PFSK-1 (cell line): ENCODE measurements at regions not wholly inside any gene's neighbourhood (a gene's known extent, or its start where the extent isn't known, plus 50 kb on each side); places are given as distances from the start of the nearest gene placed in this dataset.

Experiments used
- FOXP2 ChIP-seq: optimal IDR thresholded peaks from 2 replicates; pipeline ENCODE3; 2011; ENCODE audit warnings: borderline replicate concordance, control low read depth, inconsistent platforms; ENCODE audit not compliant: insufficient read depth; ENCODE audit errors: extremely low read length, extremely low read depth
- POLR2AphosphoS5 ChIP-seq: IDR thresholded peaks from 2 replicates; pipeline ENCODE4 v1.6.1; 2012; ENCODE audit warnings: low read depth, mild to moderate bottlenecking, control low read depth, low read length, moderate library complexity
- REST ChIP-seq, 2 experiments: IDR thresholded peaks; 2 replicates each; pipeline versions ENCODE4 v1.6.1 to v1.8.0; 2011 to 2012; ENCODE audit warnings: low read depth in 2 of 2, low read length in 2 of 2, control low read depth in 1 of 2, inconsistent platforms in 1 of 2, mild to moderate bottlenecking in 1 of 2, moderate library complexity in 1 of 2; ENCODE audit not compliant: insufficient read depth in 1 of 2

GRCh38 chr9:134231330-134231745 is 67.0 kb upstream of the RNU6ATAC start:
- TF ChIP-seq REST (IDR thresholded peaks at IDR 0.05; ENCODE audit: insufficient read depth in 1 of 2, low read depth in 2 of 2, low read length in 2 of 2), result no peak
- TF ChIP-seq POLR2AphosphoS5, result no peak
- TF ChIP-seq FOXP2, result no peak
